ENCODE measurements at regions not wholly inside any gene's neighbourhood (a gene's known extent, or its start where the extent isn't known, plus 50 kb on each side); places are given as distances from the start of the nearest gene placed in this dataset.

GRCh38 chr5:171711571-171711970 is 74.0 kb upstream of the SMIM23 start (continued):
- TF ChIP-seq MLX (CRISPR knock-in tag; IDR thresholded peaks at IDR 0.05) (no peak), E2F4 (CRISPR knock-in tag; IDR thresholded peaks at IDR 0.05; ENCODE audit: borderline replicate concordance, low read depth) (no peak), OVOL2 (CRISPR knock-in tag; IDR thresholded peaks at IDR 0.05; ENCODE audit: borderline replicate concordance) (no peak), AR (CRISPR knock-in tag; IDR thresholded peaks at IDR 0.05) (no peak), ZNF425 (CRISPR knock-in tag; conservative IDR thresholded peaks at IDR 0.05) (no peak), TCF7 (CRISPR knock-in tag; IDR thresholded peaks at IDR 0.05; ENCODE audit: low read depth) (no peak)

- Mint-ChIP-seq H3K27me3 (ENCODE audit: low read depth) (peaks cover 2% of the 10 kb centered on the region; the same call in 1 of the 2 replicates), H3K9me3 (peaks cover 4% of the 10 kb centered on the region), H3K4me1 (peaks cover 6% of the 10 kb centered on the region; the same call in 1 of the 2 replicates), H3K36me3 (no peaks in the 10 kb centered on the region), H3K4me3 (no peak overlapping the region), H3K27ac (no peak overlapping the region)
- TF ChIP-seq CTCF (IDR thresholded peaks at IDR 0.05): no peak
- no peak for TF ChIP-seq ETV6 (CRISPR knock-in tag; IDR thresholded peaks at IDR 0.05)
- TF ChIP-seq NFYB (CRISPR knock-in tag; conservative IDR thresholded peaks at IDR 0.05; ENCODE audit: low read depth): no peak
- TF ChIP-seq ATF1 (CRISPR knock-in tag; IDR thresholded peaks at IDR 0.05): no peak
- no peak for TF ChIP-seq ESRRA (CRISPR knock-in tag; IDR thresholded peaks at IDR 0.05; ENCODE audit: borderline replicate concordance)
- TF ChIP-seq IRF1 (CRISPR knock-in tag; IDR thresholded peaks at IDR 0.05): no peak
- TF ChIP-seq ZNF512 (CRISPR knock-in tag; IDR thresholded peaks at IDR 0.05; ENCODE audit: borderline replicate concordance): no peak
- no peak for TF ChIP-seq FOXP1 (CRISPR knock-in tag; IDR thresholded peaks at IDR 0.05; ENCODE audit: borderline replicate concordance)
- no peak for TF ChIP-seq SMAD4 (CRISPR knock-in tag; IDR thresholded peaks at IDR 0.05)
- TF ChIP-seq SMAD3 (CRISPR knock-in tag; IDR thresholded peaks at IDR 0.05; ENCODE audit: borderline replicate concordance): no peak
- no peak for TF ChIP-seq NFATC4 (CRISPR knock-in tag; IDR thresholded peaks at IDR 0.05)
- POLR2A ChIA-PET: no interaction called here
- DNase-seq (ENCODE audit: low spot score) (no peak), ATAC-seq (no peak)
- CTCF ChIA-PET: no interaction called here
These were observed 73.0 kb upstream of the SMIM23 start for GRCh38 chr5:171712616-171713015.

Data from WTC11 (cell line).